Loucy (cell line): ENCODE measurements at regions not wholly inside any gene's neighbourhood (a gene's known extent, or its start where the extent isn't known, plus 50 kb on each side); places are given as distances from the start of the nearest gene placed in this dataset.

Experiments
- CTCF ChIP-seq: fragments of 200-600 bp; sonication (generic); conservative IDR thresholded peaks from 2 replicates; pipeline ENCODE4 v1.5.1; 2014; ENCODE audit warnings: mild to moderate bottlenecking, antibody characterized with exemption, low read length
- EZH2phosphoT487 ChIP-seq: fragments of 200-600 bp; IDR thresholded peaks from 2 replicates; pipeline ENCODE4 v1.6.1; 2018; ENCODE audit warnings: antibody characterized with exemption, mild to moderate bottlenecking, moderate library complexity, borderline replicate concordance

- TF ChIP-seq CTCF: no peak
- TF ChIP-seq EZH2phosphoT487: no peak
Measured at GRCh38 chr12:116435984-116436383, 123.2 kb upstream of the MAP1LC3B2 start.
